Activated CD4-positive, alpha-beta memory T cell treated with anti-CD3 and anti-CD28 coated beads for 36 hours (primary cell): ENCODE measurements at regions not wholly inside any gene's neighbourhood (a gene's known extent, or its start where the extent isn't known, plus 50 kb on each side); places are given as distances from the start of the nearest gene placed in this dataset.

Experiments used
- CTCF ChIA-PET: fragments of 350-600 bp; sonication (Branson Sonifier 250); formaldehyde crosslinking; loops from one replicate; lab custom pipeline; 2021; ENCODE audit warnings: antibody characterized with exemption, inconsistent platforms; lab: Charles Lee
- POLR2A ChIA-PET: fragments of 350-600 bp; sonication (Branson Sonifier 250); formaldehyde crosslinking; loops from one replicate; lab custom pipeline; 2021; ENCODE audit warnings: antibody characterized with exemption; lab: Charles Lee
- DNase-seq: peaks from one replicate; pipeline ENCODE4 v3.0.0-alpha.2; 2020
- H3K27ac Mint-ChIP-seq: one replicate; pipeline ENCODE4 v1.8.0; 2021; ENCODE audit warnings: mixed read lengths
- H3K27me3 Mint-ChIP-seq: one replicate; pipeline ENCODE4 v1.8.0; 2021; ENCODE audit warnings: mixed read lengths
- H3K36me3 Mint-ChIP-seq: one replicate; pipeline ENCODE4 v1.8.0; 2021; ENCODE audit warnings: mixed read lengths
- H3K4me1 Mint-ChIP-seq: one replicate; pipeline ENCODE4 v1.8.0; 2021; ENCODE audit warnings: low read depth, mixed read lengths
- H3K4me3 Mint-ChIP-seq: one replicate; pipeline ENCODE4 v1.8.0; 2021; ENCODE audit warnings: mild to moderate bottlenecking, mixed read lengths
- H3K9me3 Mint-ChIP-seq: one replicate; pipeline ENCODE4 v1.8.0; 2021; ENCODE audit warnings: mixed read lengths
- intact Hi-C: fragments of 100-400 bp; cut with micrococcal nuclease; formaldehyde crosslinking; loops from one replicate; pipeline ENCODE4 v1.15.1; 2023

- no peaks in the 10 kb centered on the region for H3K4me1 Mint-ChIP-seq
- no peaks in the 10 kb centered on the region for H3K36me3 Mint-ChIP-seq
- no peaks in the 10 kb centered on the region for H3K27me3 Mint-ChIP-seq
- H3K9me3 Mint-ChIP-seq, result peaks cover 5% of the 10 kb centered on the region
- ChIA-PET POLR2A (no interaction called here), CTCF (no interaction called here)
- no peak overlapping the region for H3K4me3 Mint-ChIP-seq
- no peak overlapping the region for H3K27ac Mint-ChIP-seq
- no peak for DNase-seq
- intact Hi-C loops, result no loop called here
Observed at GRCh38 chr2:188645986-188646385, 328.2 kb upstream of the COL3A1 start.

DNA sequence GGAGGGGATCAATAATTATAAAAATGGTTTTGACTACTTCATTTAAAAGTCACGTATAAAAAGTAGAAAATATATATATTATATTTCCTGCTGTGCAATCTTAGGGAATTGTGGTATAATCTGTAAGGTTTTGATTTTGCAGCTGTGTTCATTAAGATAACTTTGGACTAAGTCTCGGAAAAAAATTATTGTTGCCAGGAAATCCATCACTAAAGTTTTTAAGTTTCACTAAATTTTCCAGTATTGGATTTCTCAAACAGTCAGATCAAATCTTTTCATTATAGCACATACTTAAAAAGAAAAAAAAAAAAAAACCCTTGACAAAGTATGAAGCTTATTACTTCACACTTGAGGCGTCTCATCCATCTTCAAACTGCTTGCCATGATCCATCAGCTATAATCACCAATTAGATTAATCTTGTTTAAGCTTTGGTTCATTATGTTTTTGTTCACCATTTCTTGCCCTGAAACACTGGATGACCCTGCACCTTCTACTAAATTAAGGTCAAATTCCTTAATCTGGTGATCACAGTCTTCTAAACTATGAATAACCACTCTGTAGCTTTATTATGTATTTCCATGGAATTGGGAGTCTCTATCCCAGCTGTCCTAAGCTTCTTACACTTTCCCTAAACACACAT, 326.6 kb upstream of the COL3A1 start:
- Mint-ChIP-seq H3K36me3 (no peaks in the 10 kb centered on the region), H3K27ac (no peak overlapping the region), H3K27me3 (no peaks in the 10 kb centered on the region), H3K9me3 (peaks cover 5% of the 10 kb centered on the region), H3K4me3 (no peak overlapping the region), H3K4me1 (no peaks in the 10 kb centered on the region)
- DNase-seq, result no peak
- ChIA-PET POLR2A (no interaction called here), CTCF (interaction anchor here (0.6 kb wide), 1 partner anchor 140 kb away, joined by 4 read pairs; no protein-coding TSS in a partner anchor)
- intact Hi-C loops, result no loop called here

- CTCF ChIA-PET, result no interaction called here
- Mint-ChIP-seq H3K9me3 (no peaks in the 10 kb centered on the region), H3K36me3 (no peaks in the 10 kb centered on the region), H3K4me1 (no peaks in the 10 kb centered on the region), H3K27me3 (no peaks in the 10 kb centered on the region), H3K27ac (no peak overlapping the region), H3K4me3 (no peak overlapping the region)
- intact Hi-C loops, result no loop called here
- POLR2A ChIA-PET, result no interaction called here
- no peak for DNase-seq
Observed at GRCh38 chr2:188659656-188660406, 314.3 kb upstream of the COL3A1 start.

- Mint-ChIP-seq H3K4me1 (no peaks in the 10 kb centered on the region), H3K4me3 (no peak overlapping the region), H3K9me3 (no peaks in the 10 kb centered on the region), H3K36me3 (no peaks in the 10 kb centered on the region), H3K27ac (no peak overlapping the region), H3K27me3 (no peaks in the 10 kb centered on the region)
- no peak for DNase-seq
- CTCF ChIA-PET, result no interaction called here
- POLR2A ChIA-PET, result no interaction called here
- intact Hi-C loops, result no loop called here
Observed at GRCh38 chr2:188663301-188663700, 310.9 kb upstream of the COL3A1 start.

GRCh38 chr2:188664416-188664815, 309.8 kb upstream of the COL3A1 start:
- Mint-ChIP-seq H3K27me3 (no peaks in the 10 kb centered on the region), H3K9me3 (peaks cover 2% of the 10 kb centered on the region), H3K27ac (no peak overlapping the region), H3K36me3 (no peaks in the 10 kb centered on the region), H3K4me3 (no peak overlapping the region), H3K4me1 (no peaks in the 10 kb centered on the region)
- POLR2A ChIA-PET, result no interaction called here
- CTCF ChIA-PET, result no interaction called here
- no peak for DNase-seq
- intact Hi-C loops, result no loop called here

- POLR2A ChIA-PET, result no interaction called here
Observed at GRCh38 chr2:188664951-188665595, 309.1 kb upstream of the COL3A1 start.

DNA sequence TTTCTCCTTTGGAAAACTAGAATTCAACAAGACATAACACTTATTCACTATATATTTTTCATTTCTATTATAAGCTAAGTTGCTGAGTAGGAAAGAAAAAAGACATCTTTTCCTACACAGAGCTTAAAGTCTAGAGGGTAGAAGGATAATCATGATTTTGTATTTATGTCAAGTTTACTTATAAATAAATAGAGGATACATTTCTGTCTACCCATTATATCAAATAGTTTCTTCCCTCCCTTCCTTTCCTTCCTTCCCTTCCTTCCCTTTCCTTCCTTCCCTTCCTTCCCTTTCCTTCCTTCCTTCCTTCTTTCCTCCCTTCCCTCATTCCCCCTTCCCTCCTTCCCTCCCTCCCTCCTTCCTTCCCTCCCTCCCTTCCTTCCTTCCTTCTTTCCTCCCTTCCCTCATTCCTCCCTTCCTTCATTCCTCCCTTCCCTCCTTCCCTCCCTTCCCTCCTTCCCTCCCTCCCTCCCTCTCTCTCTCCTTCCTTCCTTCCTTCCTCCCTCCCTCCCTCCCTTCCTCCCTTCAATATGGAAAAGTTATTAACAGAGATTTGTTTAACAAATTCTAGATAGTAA, 308.4 kb upstream of the COL3A1 start:
- Mint-ChIP-seq H3K27ac (no peak overlapping the region), H3K9me3 (peaks cover 2% of the 10 kb centered on the region)

More at GRCh38 chr2:188664951-188665595, 309.1 kb upstream of the COL3A1 start:
- Mint-ChIP-seq H3K4me1 (no peaks in the 10 kb centered on the region), H3K27ac (no peak overlapping the region), H3K9me3 (peaks cover 2% of the 10 kb centered on the region), H3K27me3 (no peaks in the 10 kb centered on the region), H3K36me3 (no peaks in the 10 kb centered on the region), H3K4me3 (no peak overlapping the region)
- intact Hi-C loops, result no loop called here
- DNase-seq, result no peak
- CTCF ChIA-PET, result no interaction called here

GRCh38 chr2:188666503-188666902, 307.7 kb upstream of the COL3A1 start:
- Mint-ChIP-seq H3K36me3 (no peaks in the 10 kb centered on the region), H3K9me3 (peaks cover 2% of the 10 kb centered on the region), H3K27me3 (no peaks in the 10 kb centered on the region), H3K4me3 (no peak overlapping the region), H3K27ac (no peak overlapping the region), H3K4me1 (no peaks in the 10 kb centered on the region)
- intact Hi-C loops, result no loop called here
- no peak for DNase-seq
- ChIA-PET POLR2A (no interaction called here), CTCF (no interaction called here)

More for the DNA sequence above, 308.4 kb upstream of the COL3A1 start:
- Mint-ChIP-seq H3K27me3 (no peaks in the 10 kb centered on the region), H3K4me3 (no peak overlapping the region), H3K4me1 (no peaks in the 10 kb centered on the region), H3K36me3 (no peaks in the 10 kb centered on the region)
- intact Hi-C loops, result no loop called here
- no peak for DNase-seq
- CTCF ChIA-PET, result no interaction called here
- POLR2A ChIA-PET, result no interaction called here

- peaks cover 2% of the 10 kb centered on the region for H3K9me3 Mint-ChIP-seq
- H3K4me1 Mint-ChIP-seq, result no peaks in the 10 kb centered on the region
- ChIA-PET CTCF (no interaction called here), POLR2A (no interaction called here)
- no peaks in the 10 kb centered on the region for H3K36me3 Mint-ChIP-seq
- intact Hi-C loops, result no loop called here
- no peak overlapping the region for H3K4me3 Mint-ChIP-seq
- DNase-seq, result no peak
- no peak overlapping the region for H3K27ac Mint-ChIP-seq
- H3K27me3 Mint-ChIP-seq, result no peaks in the 10 kb centered on the region
Observed at GRCh38 chr2:188668017-188668680, 306.0 kb upstream of the COL3A1 start.

GRCh38 chr2:188675391-188676009, 298.7 kb upstream of the COL3A1 start:
- ChIA-PET CTCF (interaction anchor here (0.9 kb wide), 1 partner anchor 418 kb away, joined by 3 read pairs; no protein-coding TSS in a partner anchor), POLR2A (no interaction called here)
- no peak for DNase-seq
- H3K27me3 Mint-ChIP-seq, result no peaks in the 10 kb centered on the region
- no peaks in the 10 kb centered on the region for H3K9me3 Mint-ChIP-seq
- intact Hi-C loops, result no loop called here
- H3K4me1 Mint-ChIP-seq, result no peaks in the 10 kb centered on the region
- H3K4me3 Mint-ChIP-seq, result no peak overlapping the region
- H3K27ac Mint-ChIP-seq, result no peak overlapping the region
- H3K36me3 Mint-ChIP-seq, result no peaks in the 10 kb centered on the region

GRCh38 chr2:188676010-188676400, 298.2 kb upstream of the COL3A1 start:
- Mint-ChIP-seq H3K4me1 (no peaks in the 10 kb centered on the region), H3K4me3 (no peak overlapping the region), H3K27ac (no peak overlapping the region), H3K27me3 (no peaks in the 10 kb centered on the region), H3K9me3 (peaks cover under 1% of the 10 kb centered on the region), H3K36me3 (no peaks in the 10 kb centered on the region)
- intact Hi-C loops, result no loop called here
- ChIA-PET POLR2A (no interaction called here), CTCF (no interaction called here)
- no peak for DNase-seq
